ENCODE measurements at regions not wholly inside any gene's neighbourhood (a gene's known extent, or its start where the extent isn't known, plus 50 kb on each side); places are given as distances from the start of the nearest gene placed in this dataset.

DNA sequence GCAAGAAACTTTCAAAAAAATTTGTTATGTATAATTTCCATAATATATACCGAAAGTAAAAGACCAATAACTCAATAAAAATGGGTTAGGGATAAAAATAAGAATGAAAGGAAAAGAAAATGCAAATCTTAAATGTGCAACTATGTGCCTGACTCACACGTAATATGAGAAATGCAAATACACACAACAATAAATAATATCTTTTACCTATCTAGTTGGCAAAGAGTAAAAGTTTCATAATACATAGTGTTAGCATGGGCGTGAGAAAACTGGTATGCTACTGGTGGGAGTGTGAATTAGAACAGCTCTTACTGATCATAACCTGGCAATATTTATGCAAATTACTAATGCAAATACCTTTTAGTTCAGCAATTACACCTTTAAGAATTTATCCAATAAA is 438.5 kb upstream of the CITED2 start:
- no peak for TF ChIP-seq POLR2AphosphoS5 (IDR thresholded peaks at IDR 0.05; ENCODE audit: control insufficient read depth, insufficient read depth, low read depth, low read length)
- TF ChIP-seq LARP7 (IDR thresholded peaks at IDR 0.05): no peak
- TF ChIP-seq CEBPB (tag; IDR thresholded peaks at IDR 0.05): no peak
- TF ChIP-seq, protein P1, sequence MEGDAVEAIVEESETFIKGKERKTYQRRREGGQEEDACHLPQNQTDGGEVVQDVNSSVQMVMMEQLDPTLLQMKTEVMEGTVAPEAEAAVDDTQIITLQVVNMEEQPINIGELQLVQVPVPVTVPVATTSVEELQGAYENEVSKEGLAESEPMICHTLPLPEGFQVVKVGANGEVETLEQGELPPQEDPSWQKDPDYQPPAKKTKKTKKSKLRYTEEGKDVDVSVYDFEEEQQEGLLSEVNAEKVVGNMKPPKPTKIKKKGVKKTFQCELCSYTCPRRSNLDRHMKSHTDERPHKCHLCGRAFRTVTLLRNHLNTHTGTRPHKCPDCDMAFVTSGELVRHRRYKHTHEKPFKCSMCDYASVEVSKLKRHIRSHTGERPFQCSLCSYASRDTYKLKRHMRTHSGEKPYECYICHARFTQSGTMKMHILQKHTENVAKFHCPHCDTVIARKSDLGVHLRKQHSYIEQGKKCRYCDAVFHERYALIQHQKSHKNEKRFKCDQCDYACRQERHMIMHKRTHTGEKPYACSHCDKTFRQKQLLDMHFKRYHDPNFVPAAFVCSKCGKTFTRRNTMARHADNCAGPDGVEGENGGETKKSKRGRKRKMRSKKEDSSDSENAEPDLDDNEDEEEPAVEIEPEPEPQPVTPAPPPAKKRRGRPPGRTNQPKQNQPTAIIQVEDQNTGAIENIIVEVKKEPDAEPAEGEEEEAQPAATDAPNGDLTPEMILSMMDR (IDR thresholded peaks at IDR 0.05 in 2 of 3, conservative IDR thresholded peaks at IDR 0.05 in 1 of 3; ENCODE audit: insufficient read depth in 2 of 3, low read depth in 1 of 3, low read length in 3 of 3): no peak
- TF ChIP-seq, protein P2, sequence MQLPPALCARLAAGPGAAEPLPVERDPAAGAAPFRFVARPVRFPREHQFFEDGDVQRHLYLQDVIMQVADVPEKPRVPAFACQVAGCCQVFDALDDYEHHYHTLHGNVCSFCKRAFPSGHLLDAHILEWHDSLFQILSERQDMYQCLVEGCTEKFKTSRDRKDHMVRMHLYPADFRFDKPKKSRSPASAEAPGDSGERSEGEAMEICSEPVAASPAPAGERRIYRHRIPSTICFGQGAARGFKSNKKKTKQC (CRISPR knock-in tag; IDR thresholded peaks at IDR 0.05): no peak
- no peak for TF ChIP-seq POLR2AphosphoS2 (IDR thresholded peaks at IDR 0.05; ENCODE audit: low read length)
- TF ChIP-seq, protein P3, sequence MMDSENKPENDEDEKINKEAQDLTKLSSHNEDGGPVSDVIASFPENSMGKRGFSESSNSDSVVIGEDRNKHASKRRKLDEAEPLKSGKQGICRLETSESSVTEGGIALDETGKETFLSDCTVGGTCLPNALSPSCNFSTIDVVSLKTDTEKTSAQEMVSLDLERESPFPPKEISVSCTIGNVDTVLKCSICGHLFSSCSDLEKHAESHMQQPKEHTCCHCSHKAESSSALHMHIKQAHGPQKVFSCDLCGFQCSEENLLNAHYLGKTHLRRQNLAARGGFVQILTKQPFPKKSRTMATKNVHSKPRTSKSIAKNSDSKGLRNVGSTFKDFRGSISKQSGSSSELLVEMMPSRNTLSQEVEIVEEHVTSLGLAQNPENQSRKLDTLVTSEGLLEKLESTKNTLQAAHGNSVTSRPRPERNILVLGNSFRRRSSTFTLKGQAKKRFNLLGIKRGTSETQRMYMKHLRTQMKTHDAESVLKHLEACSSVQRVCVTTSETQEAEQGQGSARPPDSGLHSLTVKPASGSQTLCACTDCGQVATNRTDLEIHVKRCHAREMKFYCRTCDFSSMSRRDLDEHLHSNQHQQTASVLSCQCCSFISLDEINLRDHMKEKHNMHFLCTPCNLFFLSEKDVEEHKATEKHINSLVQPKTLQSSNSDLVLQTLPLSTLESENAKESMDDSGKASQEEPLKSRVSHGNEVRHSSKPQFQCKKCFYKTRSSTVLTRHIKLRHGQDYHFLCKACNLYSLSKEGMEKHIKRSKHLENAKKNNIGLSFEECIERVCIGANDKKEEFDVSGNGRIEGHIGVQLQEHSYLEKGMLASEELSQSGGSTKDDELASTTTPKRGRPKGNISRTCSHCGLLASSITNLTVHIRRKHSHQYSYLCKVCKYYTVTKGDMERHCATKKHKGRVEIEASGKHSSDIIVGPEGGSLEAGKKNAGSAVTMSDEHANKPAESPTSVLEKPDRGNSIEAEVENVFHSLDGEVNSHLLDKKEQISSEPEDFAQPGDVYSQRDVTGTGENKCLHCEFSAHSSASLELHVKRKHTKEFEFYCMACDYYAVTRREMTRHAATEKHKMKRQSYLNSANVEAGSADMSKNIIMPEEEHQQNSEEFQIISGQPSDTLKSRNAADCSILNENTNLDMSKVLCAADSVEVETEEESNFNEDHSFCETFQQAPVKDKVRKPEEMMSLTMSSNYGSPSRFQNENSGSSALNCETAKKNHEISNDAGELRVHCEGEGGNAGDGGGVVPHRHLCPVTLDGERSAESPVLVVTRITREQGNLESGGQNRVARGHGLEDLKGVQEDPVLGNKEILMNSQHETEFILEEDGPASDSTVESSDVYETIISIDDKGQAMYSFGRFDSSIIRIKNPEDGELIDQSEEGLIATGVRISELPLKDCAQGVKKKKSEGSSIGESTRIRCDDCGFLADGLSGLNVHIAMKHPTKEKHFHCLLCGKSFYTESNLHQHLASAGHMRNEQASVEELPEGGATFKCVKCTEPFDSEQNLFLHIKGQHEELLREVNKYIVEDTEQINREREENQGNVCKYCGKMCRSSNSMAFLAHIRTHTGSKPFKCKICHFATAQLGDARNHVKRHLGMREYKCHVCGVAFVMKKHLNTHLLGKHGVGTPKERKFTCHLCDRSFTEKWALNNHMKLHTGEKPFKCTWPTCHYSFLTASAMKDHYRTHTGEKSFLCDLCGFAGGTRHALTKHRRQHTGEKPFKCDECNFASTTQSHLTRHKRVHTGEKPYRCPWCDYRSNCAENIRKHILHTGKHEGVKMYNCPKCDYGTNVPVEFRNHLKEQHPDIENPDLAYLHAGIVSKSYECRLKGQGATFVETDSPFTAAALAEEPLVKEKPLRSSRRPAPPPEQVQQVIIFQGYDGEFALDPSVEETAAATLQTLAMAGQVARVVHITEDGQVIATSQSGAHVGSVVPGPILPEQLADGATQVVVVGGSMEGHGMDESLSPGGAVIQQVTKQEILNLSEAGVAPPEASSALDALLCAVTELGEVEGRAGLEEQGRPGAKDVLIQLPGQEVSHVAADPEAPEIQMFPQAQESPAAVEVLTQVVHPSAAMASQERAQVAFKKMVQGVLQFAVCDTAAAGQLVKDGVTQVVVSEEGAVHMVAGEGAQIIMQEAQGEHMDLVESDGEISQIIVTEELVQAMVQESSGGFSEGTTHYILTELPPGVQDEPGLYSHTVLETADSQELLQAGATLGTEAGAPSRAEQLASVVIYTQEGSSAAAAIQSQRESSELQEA (IDR thresholded peaks at IDR 0.05; ENCODE audit: low read depth): no peak
- TF ChIP-seq ZNF354B (CRISPR knock-in tag; IDR thresholded peaks at IDR 0.05): no peak
- no peak for TF ChIP-seq SMC3 (conservative IDR thresholded peaks at IDR 0.05; ENCODE audit: insufficient read depth, low read depth, low read length)
- TF ChIP-seq, protein P4, sequence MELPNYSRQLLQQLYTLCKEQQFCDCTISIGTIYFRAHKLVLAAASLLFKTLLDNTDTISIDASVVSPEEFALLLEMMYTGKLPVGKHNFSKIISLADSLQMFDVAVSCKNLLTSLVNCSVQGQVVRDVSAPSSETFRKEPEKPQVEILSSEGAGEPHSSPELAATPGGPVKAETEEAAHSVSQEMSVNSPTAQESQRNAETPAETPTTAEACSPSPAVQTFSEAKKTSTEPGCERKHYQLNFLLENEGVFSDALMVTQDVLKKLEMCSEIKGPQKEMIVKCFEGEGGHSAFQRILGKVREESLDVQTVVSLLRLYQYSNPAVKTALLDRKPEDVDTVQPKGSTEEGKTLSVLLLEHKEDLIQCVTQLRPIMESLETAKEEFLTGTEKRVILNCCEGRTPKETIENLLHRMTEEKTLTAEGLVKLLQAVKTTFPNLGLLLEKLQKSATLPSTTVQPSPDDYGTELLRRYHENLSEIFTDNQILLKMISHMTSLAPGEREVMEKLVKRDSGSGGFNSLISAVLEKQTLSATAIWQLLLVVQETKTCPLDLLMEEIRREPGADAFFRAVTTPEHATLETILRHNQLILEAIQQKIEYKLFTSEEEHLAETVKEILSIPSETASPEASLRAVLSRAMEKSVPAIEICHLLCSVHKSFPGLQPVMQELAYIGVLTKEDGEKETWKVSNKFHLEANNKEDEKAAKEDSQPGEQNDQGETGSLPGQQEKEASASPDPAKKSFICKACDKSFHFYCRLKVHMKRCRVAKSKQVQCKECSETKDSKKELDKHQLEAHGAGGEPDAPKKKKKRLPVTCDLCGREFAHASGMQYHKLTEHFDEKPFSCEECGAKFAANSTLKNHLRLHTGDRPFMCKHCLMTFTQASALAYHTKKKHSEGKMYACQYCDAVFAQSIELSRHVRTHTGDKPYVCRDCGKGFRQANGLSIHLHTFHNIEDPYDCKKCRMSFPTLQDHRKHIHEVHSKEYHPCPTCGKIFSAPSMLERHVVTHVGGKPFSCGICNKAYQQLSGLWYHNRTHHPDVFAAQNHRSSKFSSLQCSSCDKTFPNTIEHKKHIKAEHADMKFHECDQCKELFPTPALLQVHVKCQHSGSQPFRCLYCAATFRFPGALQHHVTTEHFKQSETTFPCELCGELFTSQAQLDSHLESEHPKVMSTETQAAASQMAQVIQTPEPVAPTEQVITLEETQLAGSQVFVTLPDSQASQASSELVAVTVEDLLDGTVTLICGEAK (IDR thresholded peaks at IDR 0.05): no peak
- TF ChIP-seq, protein P4 (CRISPR knock-in tag; IDR thresholded peaks at IDR 0.05): no peak
- TF ChIP-seq JUN (IDR thresholded peaks at IDR 0.05; ENCODE audit: borderline replicate concordance, low read depth, low read length): no peak
- TF ChIP-seq JUN (CRISPR knock-in tag; IDR thresholded peaks at IDR 0.05; ENCODE audit: borderline replicate concordance): no peak
- no peak for TF ChIP-seq MAFK (IDR thresholded peaks at IDR 0.05; ENCODE audit: low read length)
- TF ChIP-seq ZNF696 (CRISPR knock-in tag; conservative IDR thresholded peaks at IDR 0.05): no peak

All from K562 (cell line).